Progenitor cell of endocrine pancreas (in vitro differentiated cells): ENCODE measurements at regions not wholly inside any gene's neighbourhood (a gene's known extent, or its start where the extent isn't known, plus 50 kb on each side); places are given as distances from the start of the nearest gene placed in this dataset.

Experiments used
- DNase-seq: peaks from one replicate; pipeline ENCODE4 v3.0.0; 2021; ENCODE audit warnings: low spot score; ENCODE audit not compliant: unreplicated experiment
- H3K27ac Mint-ChIP-seq: 2 replicates; pipeline ENCODE4 v1.8.0; 2021; ENCODE audit warnings: mild to moderate bottlenecking, moderate library complexity, mixed read lengths
- H3K27me3 Mint-ChIP-seq: 2 replicates; pipeline ENCODE4 v1.8.0; 2021; ENCODE audit warnings: mixed read lengths
- H3K36me3 Mint-ChIP-seq: 2 replicates; pipeline ENCODE4 v1.8.0; 2022; ENCODE audit warnings: mixed read lengths; ENCODE audit not compliant: insufficient read depth
- H3K4me1 Mint-ChIP-seq: 2 replicates; pipeline ENCODE4 v1.8.0; 2021; ENCODE audit warnings: low read depth, mixed read lengths
- H3K4me3 Mint-ChIP-seq: 2 replicates; pipeline ENCODE4 v1.8.0; 2021; ENCODE audit warnings: low read depth, mild to moderate bottlenecking, moderate library complexity, mixed read lengths
- H3K9me3 Mint-ChIP-seq: 2 replicates; pipeline ENCODE4 v1.8.0; 2021; ENCODE audit warnings: low read depth, mixed read lengths
- CTCF ChIP-seq: fragments of 200-600 bp; sonication (generic); IDR thresholded peaks from one replicate; pipeline ENCODE4 v1.5.0; 2021; ENCODE audit warnings: antibody characterized with exemption, mild to moderate bottlenecking; ENCODE audit not compliant: unreplicated experiment

- Mint-ChIP-seq H3K9me3 (no peaks in the 10 kb centered on the region), H3K27me3 (peaks cover 3% of the 10 kb centered on the region), H3K4me3 (no peak overlapping the region), H3K36me3 (no peaks in the 10 kb centered on the region), H3K27ac (no peak overlapping the region), H3K4me1 (no peaks in the 10 kb centered on the region)
- no peak for TF ChIP-seq CTCF
- no peak for DNase-seq
Measured at GRCh38 chr2:7811073-7811472, 870.8 kb upstream of the ID2 start.

- Mint-ChIP-seq H3K9me3 (no peaks in the 10 kb centered on the region), H3K36me3 (no peaks in the 10 kb centered on the region), H3K27me3 (peaks cover 5% of the 10 kb centered on the region), H3K4me3 (no peak overlapping the region), H3K27ac (no peak overlapping the region), H3K4me1 (no peaks in the 10 kb centered on the region)
- DNase-seq = no peak
- no peak for TF ChIP-seq CTCF
Measured at GRCh38 chr2:7812231-7812995, 869.4 kb upstream of the ID2 start.

DNA sequence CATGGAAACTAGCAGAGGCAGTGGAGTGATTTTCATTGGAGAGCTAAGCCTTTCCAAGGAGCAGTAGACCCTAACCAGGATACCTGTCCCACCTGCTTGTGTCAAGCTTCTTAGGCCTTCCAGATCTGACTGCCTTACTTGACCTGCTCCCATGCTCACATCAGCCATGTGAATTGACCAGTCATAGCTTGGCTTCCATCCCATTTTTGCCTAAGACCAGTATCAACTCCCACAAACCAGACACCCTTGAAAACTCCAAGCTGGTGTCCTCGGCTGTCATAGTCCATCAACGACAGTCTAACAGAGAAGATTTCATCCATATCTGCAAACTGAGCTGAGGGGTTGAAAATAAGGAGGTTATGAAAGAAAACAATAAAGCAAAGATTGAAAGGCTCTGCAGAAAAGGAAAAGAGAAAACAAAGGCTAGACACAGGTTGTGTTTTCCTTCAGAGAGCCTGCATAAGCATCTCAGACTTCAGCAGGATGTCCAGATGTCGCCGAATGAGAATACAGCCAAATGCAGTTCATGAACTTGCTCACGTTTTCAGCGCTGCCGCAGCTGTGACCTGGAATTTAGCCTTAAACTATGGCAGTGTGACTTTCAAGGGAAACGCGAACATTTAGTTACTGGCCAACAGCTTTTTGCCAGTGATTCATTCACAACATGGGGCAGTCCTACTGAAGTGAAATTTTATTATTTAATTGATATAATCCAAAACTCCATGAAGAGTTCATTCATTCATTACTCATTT lies 868.1 kb upstream of the ID2 start:
- Mint-ChIP-seq H3K27me3 (peaks cover 5% of the 10 kb centered on the region), H3K9me3 (no peaks in the 10 kb centered on the region)

DNA sequence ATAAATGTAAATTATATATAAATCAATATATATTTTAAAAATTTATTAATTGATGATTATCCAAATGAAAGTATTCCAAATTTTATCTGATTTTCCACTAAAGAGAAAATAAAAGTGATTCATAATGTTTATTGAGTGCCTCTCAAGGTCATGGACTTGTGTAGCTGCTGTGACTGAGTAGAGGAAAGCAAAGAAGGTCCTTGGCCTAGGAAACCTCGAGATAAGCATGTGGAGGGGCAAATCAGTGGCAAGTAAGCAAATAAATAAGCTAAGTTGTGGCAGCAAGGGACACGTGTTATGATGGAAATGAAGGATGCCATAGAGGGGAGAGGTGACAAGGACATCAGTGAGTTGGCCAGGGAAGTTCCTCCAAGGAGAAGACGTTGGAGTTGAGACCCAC lies 866.1 kb upstream of the ID2 start:
- H3K4me3 Mint-ChIP-seq = no peak overlapping the region
- peaks cover 5% of the 10 kb centered on the region for H3K27me3 Mint-ChIP-seq
- no peaks in the 10 kb centered on the region for H3K36me3 Mint-ChIP-seq
- no peaks in the 10 kb centered on the region for H3K9me3 Mint-ChIP-seq
- H3K27ac Mint-ChIP-seq = no peak overlapping the region
- no peaks in the 10 kb centered on the region for H3K4me1 Mint-ChIP-seq
- DNase-seq = no peak
- no peak for TF ChIP-seq CTCF

More for the DNA sequence above, 868.1 kb upstream of the ID2 start:
- no peaks in the 10 kb centered on the region for H3K36me3 Mint-ChIP-seq
- no peak overlapping the region for H3K4me3 Mint-ChIP-seq
- no peak for DNase-seq
- no peak overlapping the region for H3K27ac Mint-ChIP-seq
- H3K4me1 Mint-ChIP-seq = no peaks in the 10 kb centered on the region
- no peak for TF ChIP-seq CTCF

GRCh38 chr2:7816233-7816632 lies 865.6 kb upstream of the ID2 start:
- peaks cover 5% of the 10 kb centered on the region for H3K27me3 Mint-ChIP-seq
- H3K36me3 Mint-ChIP-seq = no peaks in the 10 kb centered on the region
- no peaks in the 10 kb centered on the region for H3K9me3 Mint-ChIP-seq
- no peaks in the 10 kb centered on the region for H3K4me1 Mint-ChIP-seq
- H3K4me3 Mint-ChIP-seq = no peak overlapping the region
- no peak overlapping the region for H3K27ac Mint-ChIP-seq
- no peak for DNase-seq
- TF ChIP-seq CTCF = no peak
